SJSA1 (cell line): ENCODE measurements at regions not wholly inside any gene's neighbourhood (a gene's known extent, or its start where the extent isn't known, plus 50 kb on each side); places are given as distances from the start of the nearest gene placed in this dataset.
"Not testable (repeated sequence)": the region's sequence is repeated elsewhere in the genome, so short reads cannot be mapped to it uniquely, and the experiment has no call there.

Experiments used
- DNase-seq, 2 experiments: peaks; one replicate each; pipeline ENCODE4 v3.0.0-alpha.2; 2015 to 2020; ENCODE audit warnings: low spot score in 2 of 2, low read depth in 1 of 2
- H3K27ac ChIP-seq: fragments of 250-450 bp; sonication (Bioruptor Pico); 2 replicates; pipeline ENCODE4 v1.5.1; 2020; ENCODE audit warnings: mild to moderate bottlenecking, moderate library complexity
- H3K27me3 ChIP-seq: fragments of 250-450 bp; sonication (Bioruptor Pico); replicated peaks from 2 replicates; pipeline ENCODE4 v1.5.1; 2020; ENCODE audit warnings: mild to moderate bottlenecking, moderate library complexity
- H3K36me3 ChIP-seq: fragments of 250-450 bp; sonication (Bioruptor Pico); 2 replicates; pipeline ENCODE4 v1.5.1; 2020; ENCODE audit warnings: mild to moderate bottlenecking
- H3K4me1 ChIP-seq: fragments of 250-450 bp; sonication (Bioruptor Pico); replicated peaks from 2 replicates; pipeline ENCODE4 v1.6.1; 2021; ENCODE audit warnings: mild to moderate bottlenecking
- H3K4me3 ChIP-seq: fragments of 250-450 bp; sonication (Bioruptor Pico); 2 replicates; pipeline ENCODE4 v1.5.1; 2020; ENCODE audit warnings: mild to moderate bottlenecking
- H3K9me3 ChIP-seq: fragments of 250-450 bp; sonication (Bioruptor Pico); replicated peaks from 2 replicates; pipeline ENCODE4 v1.5.1; 2020; ENCODE audit warnings: mild to moderate bottlenecking

GRCh38 chr3:148535001-148535400 lies 162.7 kb upstream of the AGTR1 start:
- Histone ChIP-seq H3K27ac (no peak overlapping the region), H3K4me1 (no peaks in the 10 kb centered on the region), H3K27me3 (no peaks in the 10 kb centered on the region), H3K4me3 (no peak overlapping the region), H3K36me3 (no peaks in the 10 kb centered on the region), H3K9me3 (no peaks in the 10 kb centered on the region)
- DNase-seq = no peak

- no peak for DNase-seq
- no peaks in the 10 kb centered on the region for H3K9me3 ChIP-seq
- H3K27me3 ChIP-seq = no peaks in the 10 kb centered on the region
- no peak overlapping the region for H3K4me3 ChIP-seq
- H3K27ac ChIP-seq = no peak overlapping the region
- H3K4me1 ChIP-seq = no peaks in the 10 kb centered on the region
- no peaks in the 10 kb centered on the region for H3K36me3 ChIP-seq
Observed at GRCh38 chr3:148540266-148540665, 157.4 kb upstream of the AGTR1 start.

- H3K27ac ChIP-seq = no peak overlapping the region
- no peak for DNase-seq
- no peaks in the 10 kb centered on the region for H3K27me3 ChIP-seq
- H3K4me1 ChIP-seq = no peaks in the 10 kb centered on the region
- no peaks in the 10 kb centered on the region for H3K36me3 ChIP-seq
- H3K9me3 ChIP-seq = no peaks in the 10 kb centered on the region
- H3K4me3 ChIP-seq = no peak overlapping the region
Observed at GRCh38 chr3:148540851-148541250, 156.9 kb upstream of the AGTR1 start.

GRCh38 chr3:148546959-148547358 lies 150.7 kb upstream of the AGTR1 start:
- no peak for DNase-seq
- H3K36me3 ChIP-seq = no peaks in the 10 kb centered on the region
- no peak overlapping the region for H3K4me3 ChIP-seq
- no peaks in the 10 kb centered on the region for H3K27me3 ChIP-seq
- H3K27ac ChIP-seq = no peak overlapping the region
- H3K9me3 ChIP-seq = no peaks in the 10 kb centered on the region
- no peaks in the 10 kb centered on the region for H3K4me1 ChIP-seq

GRCh38 chr3:148551767-148552260 lies 145.9 kb upstream of the AGTR1 start:
- H3K4me1 ChIP-seq = no peaks in the 10 kb centered on the region
- no peaks in the 10 kb centered on the region for H3K36me3 ChIP-seq
- no peaks in the 10 kb centered on the region for H3K9me3 ChIP-seq
- no peak overlapping the region for H3K4me3 ChIP-seq
- H3K27me3 ChIP-seq = no peaks in the 10 kb centered on the region
- DNase-seq = no peak
- no peak overlapping the region for H3K27ac ChIP-seq

GRCh38 chr3:148554367-148554766 lies 143.3 kb upstream of the AGTR1 start:
- Histone ChIP-seq H3K4me1 (no peaks in the 10 kb centered on the region), H3K9me3 (no peaks in the 10 kb centered on the region), H3K36me3 (no peaks in the 10 kb centered on the region), H3K27me3 (no peaks in the 10 kb centered on the region), H3K27ac (no peak overlapping the region), H3K4me3 (no peak overlapping the region)
- no peak for DNase-seq

GRCh38 chr3:148556664-148557063 lies 141.0 kb upstream of the AGTR1 start:
- DNase-seq = no peak
- Histone ChIP-seq H3K27me3 (no peaks in the 10 kb centered on the region), H3K4me3 (no peak overlapping the region), H3K27ac (no peak overlapping the region), H3K4me1 (no peaks in the 10 kb centered on the region), H3K9me3 (no peaks in the 10 kb centered on the region), H3K36me3 (no peaks in the 10 kb centered on the region)

- H3K9me3 ChIP-seq, DNase-seq: not testable (repeated sequence)
Observed at GRCh38 chr3:148577579-148577978, 120.1 kb upstream of the AGTR1 start.

GRCh38 chr3:148582126-148582525 lies 115.6 kb upstream of the AGTR1 start:
- Histone ChIP-seq H3K4me3 (no peak overlapping the region), H3K27ac (no peak overlapping the region), H3K9me3 (no peaks in the 10 kb centered on the region), H3K36me3 (no peaks in the 10 kb centered on the region), H3K27me3 (no peaks in the 10 kb centered on the region), H3K4me1 (no peaks in the 10 kb centered on the region)
- DNase-seq = no peak

More at GRCh38 chr3:148577579-148577978, 120.1 kb upstream of the AGTR1 start:
- H3K4me1 ChIP-seq, H3K27me3 ChIP-seq, H3K4me3 ChIP-seq, H3K27ac ChIP-seq, H3K36me3 ChIP-seq: not testable (repeated sequence)

- Histone ChIP-seq H3K27ac (no peak overlapping the region), H3K27me3 (no peaks in the 10 kb centered on the region), H3K9me3 (no peaks in the 10 kb centered on the region), H3K36me3 (no peaks in the 10 kb centered on the region), H3K4me3 (no peak overlapping the region), H3K4me1 (no peaks in the 10 kb centered on the region)
- DNase-seq = no peak
Observed at GRCh38 chr3:148583793-148584192, 113.9 kb upstream of the AGTR1 start.

GRCh38 chr3:148584438-148584837 lies 113.3 kb upstream of the AGTR1 start:
- Histone ChIP-seq H3K4me3 (no peak overlapping the region), H3K27me3 (no peaks in the 10 kb centered on the region), H3K27ac (no peak overlapping the region), H3K36me3 (no peaks in the 10 kb centered on the region), H3K4me1 (no peaks in the 10 kb centered on the region), H3K9me3 (no peaks in the 10 kb centered on the region)
- DNase-seq = no peak

GRCh38 chr3:148585671-148586379 lies 111.9 kb upstream of the AGTR1 start:
- Histone ChIP-seq H3K36me3 (no peaks in the 10 kb centered on the region), H3K9me3 (no peaks in the 10 kb centered on the region), H3K27me3 (no peaks in the 10 kb centered on the region), H3K27ac (no peak overlapping the region), H3K4me3 (no peak overlapping the region), H3K4me1 (no peaks in the 10 kb centered on the region)
- DNase-seq = no peak

GRCh38 chr3:148588291-148588690 lies 109.4 kb upstream of the AGTR1 start:
- H3K4me3 ChIP-seq = no peak overlapping the region
- no peaks in the 10 kb centered on the region for H3K9me3 ChIP-seq
- H3K4me1 ChIP-seq = no peaks in the 10 kb centered on the region
- DNase-seq = no peak
- no peaks in the 10 kb centered on the region for H3K27me3 ChIP-seq
- no peaks in the 10 kb centered on the region for H3K36me3 ChIP-seq
- no peak overlapping the region for H3K27ac ChIP-seq

- Histone ChIP-seq H3K4me1 (no peaks in the 10 kb centered on the region), H3K27ac (no peak overlapping the region), H3K27me3 (no peaks in the 10 kb centered on the region), H3K36me3 (no peaks in the 10 kb centered on the region), H3K9me3 (no peaks in the 10 kb centered on the region), H3K4me3 (no peak overlapping the region)
- no peak for DNase-seq
Observed at GRCh38 chr3:148591525-148591924, 106.2 kb upstream of the AGTR1 start.

- no peak for DNase-seq
- H3K27me3 ChIP-seq = no peaks in the 10 kb centered on the region
Observed at GRCh38 chr3:148598619-148599018, 99.1 kb upstream of the AGTR1 start.

More at GRCh38 chr3:148598619-148599018, 99.1 kb upstream of the AGTR1 start:
- no peak overlapping the region for H3K4me3 ChIP-seq
- H3K36me3 ChIP-seq = no peaks in the 10 kb centered on the region
- H3K9me3 ChIP-seq = no peaks in the 10 kb centered on the region
- no peak overlapping the region for H3K27ac ChIP-seq
- H3K4me1 ChIP-seq = peaks cover 17% of the 10 kb centered on the region
